HG02943 (cell line): ENCODE measurements at regions not wholly inside any gene's neighbourhood (a gene's known extent, or its start where the extent isn't known, plus 50 kb on each side); places are given as distances from the start of the nearest gene placed in this dataset.

Source experiments
- ATAC-seq: cut with Tn5 transposase; IDR thresholded peaks from one replicate; pipeline ENCODE4 v1.9.1; 2021; ENCODE audit warnings: mild to moderate bottlenecking, low read depth, moderate library complexity; ENCODE audit not compliant: unreplicated experiment

- ATAC-seq, result no peak
Observed at GRCh38 chr3:25365636-25366035, 62.4 kb upstream of the RARB start.

- ATAC-seq, result no peak
Observed at GRCh38 chr3:25367025-25367424, 61.0 kb upstream of the RARB start.

DNA sequence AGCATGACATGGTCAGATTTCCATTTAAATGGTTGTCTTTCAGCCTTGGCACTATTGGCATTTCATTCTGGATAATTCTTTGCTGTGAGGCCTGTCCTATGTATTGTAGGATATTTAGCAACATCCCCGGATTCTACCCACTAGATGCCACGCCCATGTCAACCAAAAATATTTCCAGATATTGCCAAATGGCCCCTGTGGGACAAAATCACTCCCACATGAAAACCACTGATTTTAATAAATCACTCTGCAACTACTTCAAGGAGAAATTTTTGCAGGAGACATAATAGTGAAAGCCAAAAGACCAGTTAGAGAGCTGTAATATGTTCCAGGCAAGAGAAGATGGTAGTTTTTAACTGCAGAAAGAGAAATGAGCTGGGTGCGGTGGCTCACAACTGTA is 55.9 kb upstream of the RARB start:
- no peak for ATAC-seq

DNA sequence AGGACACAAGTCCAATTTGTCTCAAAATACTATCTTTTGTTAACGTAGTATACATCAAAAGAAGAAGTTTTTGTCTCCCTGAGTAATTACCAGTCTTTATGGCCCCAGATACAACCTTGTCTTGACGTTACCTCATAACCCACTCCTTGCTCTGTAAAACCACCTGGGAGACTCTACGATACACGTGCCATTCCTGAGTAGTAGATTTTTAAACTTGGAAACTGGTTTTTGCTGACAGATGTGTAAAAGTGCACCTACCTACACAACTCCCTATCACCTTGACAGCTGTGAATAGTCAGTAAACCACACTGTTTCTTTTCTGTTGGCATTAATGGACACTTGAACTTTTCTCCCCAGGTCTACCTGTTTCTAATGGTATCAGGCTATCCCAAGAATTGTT is 51.7 kb upstream of the RARB start:
- ATAC-seq, result no peak

DNA sequence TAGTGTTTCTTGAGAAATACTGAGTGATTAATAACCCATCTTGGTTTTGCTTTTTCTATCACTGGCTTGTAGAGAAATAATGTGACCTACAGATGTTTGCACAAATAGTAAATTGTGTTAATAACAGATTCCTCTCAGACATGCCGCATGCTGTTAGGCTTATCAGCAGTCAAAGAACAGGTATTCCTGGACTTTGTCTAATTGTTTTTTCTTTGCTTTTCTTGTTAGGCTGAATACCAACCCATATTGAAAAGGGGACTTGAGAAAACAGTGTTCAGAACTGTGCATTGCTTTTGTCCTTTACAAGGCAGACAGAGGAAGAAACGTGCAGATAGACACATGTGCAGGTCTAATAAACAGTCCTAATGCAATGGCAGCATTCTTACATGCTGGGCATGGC is 51.0 kb upstream of the RARB start:
- no peak for ATAC-seq
